A673 (cell line): ENCODE measurements at regions not wholly inside any gene's neighbourhood (a gene's known extent, or its start where the extent isn't known, plus 50 kb on each side); places are given as distances from the start of the nearest gene placed in this dataset.

Experiments
- BruUV-seq: library from RNA; stranded (reverse); fragments of 400-500 nt; replicated peaks from 2 replicates; lab custom pipeline; 2021; lab: Mats Ljungman, UMichigan
- CTCF ChIA-PET: fragments of 300-600 bp; sonication (Branson Sonifier 250); formaldehyde crosslinking; loops from one replicate; lab custom pipeline; 2022; ENCODE audit warnings: antibody characterized with exemption; lab: Charles Lee
- POLR2A ChIA-PET: fragments of 300-600 bp; sonication (Branson Sonifier 250); formaldehyde crosslinking; loops from one replicate; lab custom pipeline; 2022; ENCODE audit warnings: antibody characterized with exemption; ENCODE audit not compliant: low non-redundant PET; lab: Charles Lee
- DNase-seq: peaks from one replicate; pipeline ENCODE4 v3.0.0-alpha.2; 2015; ENCODE audit warnings: low spot score
- H3K27ac ChIP-seq: fragments of 200-600 bp; sonication (generic); 2 replicates; pipeline ENCODE4 v1.5.1; 2016; ENCODE audit warnings: mixed run types, low read depth, mild to moderate bottlenecking, mixed read lengths, antibody characterized with exemption, low read length; ENCODE audit not compliant: poor library complexity, severe bottlenecking
- H3K27me3 ChIP-seq: fragments of 200-600 bp; sonication (generic); replicated peaks from 2 replicates; pipeline ENCODE4 v1.6.1; 2017; ENCODE audit warnings: mixed run types, low read depth, mild to moderate bottlenecking, mixed read lengths, antibody characterized with exemption, low read length; ENCODE audit not compliant: insufficient read depth, poor library complexity
- H3K36me3 ChIP-seq: fragments of 200-600 bp; sonication (generic); 2 replicates; pipeline ENCODE4 v1.6.1; 2016; ENCODE audit warnings: mixed run types, mild to moderate bottlenecking, mixed read lengths, antibody characterized with exemption, low read length; ENCODE audit not compliant: insufficient read depth, poor library complexity, severe bottlenecking
- H3K4me1 ChIP-seq: fragments of 200-600 bp; sonication (generic); 2 replicates; pipeline ENCODE4 v1.6.1; 2017; ENCODE audit warnings: mixed run types, mild to moderate bottlenecking, mixed read lengths, antibody characterized with exemption, low read length; ENCODE audit not compliant: insufficient read depth, poor library complexity, severe bottlenecking
- H3K4me3 ChIP-seq: fragments of 200-600 bp; sonication (generic); 2 replicates; pipeline ENCODE4 v1.5.1; 2016; ENCODE audit warnings: low read depth, mixed run types, mild to moderate bottlenecking, mixed read lengths, low read length; ENCODE audit not compliant: poor library complexity, severe bottlenecking
- H3K9me3 ChIP-seq: fragments of 200-600 bp; sonication (generic); 2 replicates; pipeline ENCODE4 v1.6.1; 2016; ENCODE audit warnings: mixed run types, low read depth, mild to moderate bottlenecking, mixed read lengths, antibody characterized with exemption, low read length; ENCODE audit not compliant: poor library complexity, severe bottlenecking
- EZH2 ChIP-seq: fragments of 200-600 bp; sonication (generic); IDR thresholded peaks from 2 replicates; pipeline ENCODE4 v1.6.1; 2017; ENCODE audit warnings: borderline replicate concordance, low read depth, mild to moderate bottlenecking, mixed read lengths, antibody characterized with exemption, low read length; ENCODE audit not compliant: poor library complexity, severe bottlenecking
- intact Hi-C: fragments of 100-400 bp; cut with micrococcal nuclease; formaldehyde crosslinking; loops from one replicate; pipeline ENCODE4 v1.10.0; 2022; ENCODE audit not compliant: unreplicated experiment
- TF ChIP-seq, protein P1 (sequence below): fragments of 300-800, 200-600 bp; sonication (generic); conservative IDR thresholded peaks from 2 replicates; pipeline ENCODE4 v1.5.1; 2017; ENCODE audit warnings: low read depth, mild to moderate bottlenecking, antibody characterized with exemption, low read length, moderate library complexity, mixed read lengths

DNA sequence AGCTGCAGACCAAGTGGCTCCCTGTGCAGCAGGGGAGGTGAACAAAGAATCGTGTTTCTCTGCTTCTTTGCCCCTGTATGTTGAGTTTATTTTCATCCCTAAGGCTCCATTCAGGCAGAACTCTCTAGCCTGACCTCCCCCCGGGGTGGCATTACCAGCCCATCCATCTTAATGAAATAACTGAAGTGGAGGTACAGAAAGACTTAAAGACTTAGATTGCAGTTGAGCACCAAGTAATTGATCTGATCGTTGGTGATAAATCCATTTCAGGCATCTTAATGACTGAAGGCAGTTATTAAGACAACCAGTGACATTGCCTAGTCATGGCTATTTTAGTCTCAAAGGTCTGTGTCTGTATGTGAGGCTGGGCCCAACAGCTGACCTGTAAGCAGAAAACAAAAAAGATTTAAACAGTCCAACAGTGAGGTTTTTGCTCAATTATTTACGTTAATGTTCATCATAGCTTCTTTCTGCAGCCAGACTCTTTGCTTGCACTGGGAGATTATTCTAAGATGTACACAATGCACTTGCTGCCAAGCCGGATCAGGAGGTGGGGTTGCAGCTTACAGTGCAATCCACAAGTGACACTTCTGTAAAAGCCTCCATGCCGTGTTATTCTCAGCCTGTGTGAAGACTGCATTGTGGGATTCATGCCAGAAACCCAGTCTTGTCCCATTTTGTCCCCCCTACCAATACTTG, 363.0 kb upstream of the DUSP10 start:
- intact Hi-C loops = no loop called here

DNA sequence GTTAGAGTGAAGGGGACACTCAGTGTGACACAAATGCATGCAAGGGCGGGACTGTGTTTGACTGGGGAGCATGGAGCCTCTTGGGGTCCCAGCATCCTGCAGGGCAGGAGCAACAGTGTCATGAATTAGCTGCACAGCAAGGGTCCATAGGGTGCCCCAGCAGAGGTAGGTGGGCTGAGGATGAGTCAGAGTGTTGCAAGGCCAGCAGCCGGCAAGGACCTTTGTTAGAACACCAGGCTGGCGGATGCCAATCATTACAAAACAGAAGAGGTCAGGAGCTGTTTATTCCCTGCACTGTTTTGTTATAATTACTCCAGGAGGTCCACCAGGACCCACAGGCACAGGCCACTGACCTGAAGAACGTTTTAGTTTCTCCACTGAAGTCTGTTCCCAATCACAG, 362.2 kb upstream of the DUSP10 start:
- no peak overlapping the region for H3K4me3 ChIP-seq
- no peak for TF ChIP-seq EZH2
- TF ChIP-seq, protein P1, sequence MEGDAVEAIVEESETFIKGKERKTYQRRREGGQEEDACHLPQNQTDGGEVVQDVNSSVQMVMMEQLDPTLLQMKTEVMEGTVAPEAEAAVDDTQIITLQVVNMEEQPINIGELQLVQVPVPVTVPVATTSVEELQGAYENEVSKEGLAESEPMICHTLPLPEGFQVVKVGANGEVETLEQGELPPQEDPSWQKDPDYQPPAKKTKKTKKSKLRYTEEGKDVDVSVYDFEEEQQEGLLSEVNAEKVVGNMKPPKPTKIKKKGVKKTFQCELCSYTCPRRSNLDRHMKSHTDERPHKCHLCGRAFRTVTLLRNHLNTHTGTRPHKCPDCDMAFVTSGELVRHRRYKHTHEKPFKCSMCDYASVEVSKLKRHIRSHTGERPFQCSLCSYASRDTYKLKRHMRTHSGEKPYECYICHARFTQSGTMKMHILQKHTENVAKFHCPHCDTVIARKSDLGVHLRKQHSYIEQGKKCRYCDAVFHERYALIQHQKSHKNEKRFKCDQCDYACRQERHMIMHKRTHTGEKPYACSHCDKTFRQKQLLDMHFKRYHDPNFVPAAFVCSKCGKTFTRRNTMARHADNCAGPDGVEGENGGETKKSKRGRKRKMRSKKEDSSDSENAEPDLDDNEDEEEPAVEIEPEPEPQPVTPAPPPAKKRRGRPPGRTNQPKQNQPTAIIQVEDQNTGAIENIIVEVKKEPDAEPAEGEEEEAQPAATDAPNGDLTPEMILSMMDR = no peak
- H3K36me3 ChIP-seq = no peaks in the 10 kb centered on the region
- ChIA-PET POLR2A (no interaction called here), CTCF (no interaction called here)
- intact Hi-C loops = no loop called here
- H3K4me1 ChIP-seq = no peaks in the 10 kb centered on the region
- H3K27me3 ChIP-seq = no peaks in the 10 kb centered on the region
- BruUV-seq = no TSS peak
- DNase-seq = no peak
- H3K9me3 ChIP-seq = no peaks in the 10 kb centered on the region
- H3K27ac ChIP-seq = no peak overlapping the region

More for the DNA sequence above, 363.0 kb upstream of the DUSP10 start:
- Histone ChIP-seq H3K4me1 (no peaks in the 10 kb centered on the region), H3K36me3 (no peaks in the 10 kb centered on the region), H3K27ac (no peak overlapping the region), H3K27me3 (no peaks in the 10 kb centered on the region), H3K9me3 (no peaks in the 10 kb centered on the region), H3K4me3 (no peak overlapping the region)
- no peak for TF ChIP-seq EZH2
- TF ChIP-seq, protein P1 = no peak
- no peak for DNase-seq
- no TSS peak for BruUV-seq
- ChIA-PET POLR2A (no interaction called here), CTCF (interaction anchor here (0.6 kb wide), 1 partner anchor 13 kb away, joined by 20 read pairs; no protein-coding TSS in a partner anchor)

DNA sequence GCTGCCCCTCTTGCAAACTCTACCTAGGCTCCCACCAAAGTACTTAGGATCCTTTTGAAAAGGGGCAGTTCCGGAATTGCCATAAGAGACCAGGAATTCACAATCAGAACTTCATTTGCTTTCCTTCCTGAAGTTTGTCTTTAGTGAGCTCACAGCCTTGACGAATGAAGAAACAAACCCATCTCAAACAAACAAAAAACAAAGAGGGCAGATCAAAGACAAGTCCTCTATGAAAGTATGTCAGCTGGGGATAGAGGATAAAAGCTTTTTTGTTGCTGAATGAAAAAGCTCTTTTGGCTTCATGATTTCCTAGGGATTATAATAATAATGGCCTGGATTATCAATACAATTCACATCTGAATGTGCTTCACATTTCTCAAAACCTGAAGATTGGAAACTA, 357.9 kb upstream of the DUSP10 start:
- POLR2A ChIA-PET = no interaction called here
- Histone ChIP-seq H3K4me1 (no peaks in the 10 kb centered on the region), H3K36me3 (no peaks in the 10 kb centered on the region), H3K27me3 (no peaks in the 10 kb centered on the region), H3K27ac (no peak overlapping the region), H3K4me3 (no peak overlapping the region), H3K9me3 (no peaks in the 10 kb centered on the region)
- BruUV-seq = no TSS peak
- DNase-seq = no peak
- intact Hi-C loops = no loop called here
- CTCF ChIA-PET = no interaction called here
- no peak for TF ChIP-seq EZH2
- TF ChIP-seq, protein P1 = no peak
